Mucosa of rectum (tissue), 2 donors: ENCODE measurements at regions not wholly inside any gene's neighbourhood (a gene's known extent, or its start where the extent isn't known, plus 50 kb on each side); places are given as distances from the start of the nearest gene placed in this dataset.

Experiments
- H3K27ac ChIP-seq, 2 donors: one replicate each; pipeline ENCODE4 v1.7.0; 2013; ENCODE audit warnings: inconsistent platforms in 2 of 2, low read depth in 2 of 2, low read length in 2 of 2
- H3K27me3 ChIP-seq, 2 donors: one replicate each; pipeline ENCODE4 v1.7.0; 2013; ENCODE audit warnings: low read length in 2 of 2; ENCODE audit not compliant: control insufficient read depth in 2 of 2, insufficient read depth in 2 of 2
- H3K36me3 ChIP-seq, 2 donors: one replicate each; pipeline ENCODE4 v1.7.0; 2013; ENCODE audit warnings: low read length in 2 of 2; ENCODE audit not compliant: control insufficient read depth in 2 of 2, insufficient read depth in 2 of 2
- H3K4me1 ChIP-seq, 2 donors: one replicate each; pipeline ENCODE4 v1.7.0; 2013; ENCODE audit warnings: low read length in 2 of 2, mild to moderate bottlenecking in 1 of 2; ENCODE audit not compliant: control insufficient read depth in 2 of 2, insufficient read depth in 2 of 2
- H3K4me3 ChIP-seq, 2 donors: one replicate each; pipeline ENCODE4 v1.7.0; 2013; ENCODE audit warnings: low read length in 2 of 2
- H3K9ac ChIP-seq, 2 donors: one replicate each; pipeline ENCODE4 v1.7.0; 2013; ENCODE audit warnings: low read length in 2 of 2, low read depth in 1 of 2, mild to moderate bottlenecking in 1 of 2
- H3K9me3 ChIP-seq, 2 donors: one replicate each; pipeline ENCODE4 v1.7.0; 2013; ENCODE audit warnings: low read length in 2 of 2; ENCODE audit not compliant: control insufficient read depth in 2 of 2
- donor health status: healthy.
- donor health status: Normal muscosa, but diverticular disease.

DNA sequence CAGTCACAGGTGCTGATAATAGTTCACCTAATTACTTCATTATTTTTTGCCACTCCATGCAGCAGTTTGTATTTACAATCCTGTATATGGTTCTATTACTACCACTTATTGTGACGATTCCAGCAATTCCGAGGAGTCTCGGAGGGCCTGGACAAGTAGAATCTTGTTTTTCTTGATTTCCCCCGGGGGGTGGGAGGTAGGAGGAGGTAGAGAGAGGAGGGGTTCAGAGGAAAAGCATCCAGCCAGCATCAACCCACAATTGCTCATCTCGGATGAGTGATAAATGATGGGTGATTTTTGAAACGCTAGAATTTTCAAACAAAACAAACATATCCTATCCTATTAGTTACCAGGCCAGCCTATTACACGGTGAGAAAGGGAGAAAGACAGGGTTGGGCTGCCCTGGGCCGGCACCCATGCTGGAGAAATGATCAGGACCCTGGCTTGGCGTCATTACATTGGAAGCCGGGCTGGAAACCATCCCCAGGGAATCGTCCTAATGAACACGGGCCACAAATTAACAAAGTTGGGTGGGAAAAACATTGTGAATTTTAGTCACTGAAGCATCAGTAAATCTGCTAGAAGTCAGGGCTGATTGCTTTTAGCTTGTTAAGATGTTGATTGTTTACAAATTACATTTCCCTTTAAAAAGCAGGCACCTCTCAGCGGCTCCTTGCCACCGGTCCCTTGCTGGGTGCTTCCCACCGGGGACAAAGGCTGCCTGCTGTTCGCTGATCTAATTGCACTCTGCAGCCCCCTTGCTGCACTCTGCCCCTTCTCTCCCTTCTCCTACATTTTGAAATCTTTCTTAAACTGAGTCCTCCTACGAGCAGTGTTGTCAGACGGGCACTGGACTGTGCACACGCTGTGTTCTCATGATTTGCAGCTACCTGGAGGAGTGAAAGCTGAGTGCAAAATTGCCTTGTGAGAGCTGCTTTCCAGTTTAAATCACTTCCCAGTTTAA lies 95.5 kb downstream of the FAM204A start:
- Histone ChIP-seq H3K36me3 (no peaks in the 10 kb centered on the region), H3K27me3 (peaks cover 23 to 28% of the 10 kb centered on the region in 2 donors), H3K4me3 (no peak overlapping the region), H3K9me3 (no peaks in the 10 kb centered on the region), H3K4me1 (no peaks in the 10 kb centered on the region), H3K9ac (no peak overlapping the region), H3K27ac (no peak overlapping the region)

DNA sequence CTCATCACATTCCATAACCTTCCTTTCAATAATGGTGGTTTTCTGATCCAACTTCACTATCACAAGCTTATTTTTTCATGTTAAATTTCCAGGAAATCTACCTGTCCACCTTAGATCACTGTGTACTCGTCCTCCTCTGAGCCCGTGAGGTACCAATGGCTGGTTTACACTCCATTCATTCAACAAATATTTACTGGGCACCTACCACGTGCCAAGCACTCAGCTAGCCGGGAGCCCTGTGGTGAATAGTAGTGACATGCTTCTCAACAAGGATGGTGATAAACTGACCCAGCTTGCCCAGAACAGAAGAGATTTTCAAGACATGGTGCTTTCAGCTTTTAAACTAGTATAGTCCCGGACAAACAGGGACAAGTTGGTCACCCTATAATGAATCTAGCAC lies 98.2 kb downstream of the FAM204A start:
- peaks cover 0 to 3% of the 10 kb centered on the region in 2 donors for H3K4me1 ChIP-seq
- no peaks in the 10 kb centered on the region for H3K36me3 ChIP-seq
- H3K27ac ChIP-seq = no peak overlapping the region
- no peak overlapping the region for H3K4me3 ChIP-seq
- H3K9me3 ChIP-seq = no peaks in the 10 kb centered on the region
- H3K9ac ChIP-seq = no peak overlapping the region
- peaks cover 26 to 37% of the 10 kb centered on the region in 2 donors for H3K27me3 ChIP-seq

DNA sequence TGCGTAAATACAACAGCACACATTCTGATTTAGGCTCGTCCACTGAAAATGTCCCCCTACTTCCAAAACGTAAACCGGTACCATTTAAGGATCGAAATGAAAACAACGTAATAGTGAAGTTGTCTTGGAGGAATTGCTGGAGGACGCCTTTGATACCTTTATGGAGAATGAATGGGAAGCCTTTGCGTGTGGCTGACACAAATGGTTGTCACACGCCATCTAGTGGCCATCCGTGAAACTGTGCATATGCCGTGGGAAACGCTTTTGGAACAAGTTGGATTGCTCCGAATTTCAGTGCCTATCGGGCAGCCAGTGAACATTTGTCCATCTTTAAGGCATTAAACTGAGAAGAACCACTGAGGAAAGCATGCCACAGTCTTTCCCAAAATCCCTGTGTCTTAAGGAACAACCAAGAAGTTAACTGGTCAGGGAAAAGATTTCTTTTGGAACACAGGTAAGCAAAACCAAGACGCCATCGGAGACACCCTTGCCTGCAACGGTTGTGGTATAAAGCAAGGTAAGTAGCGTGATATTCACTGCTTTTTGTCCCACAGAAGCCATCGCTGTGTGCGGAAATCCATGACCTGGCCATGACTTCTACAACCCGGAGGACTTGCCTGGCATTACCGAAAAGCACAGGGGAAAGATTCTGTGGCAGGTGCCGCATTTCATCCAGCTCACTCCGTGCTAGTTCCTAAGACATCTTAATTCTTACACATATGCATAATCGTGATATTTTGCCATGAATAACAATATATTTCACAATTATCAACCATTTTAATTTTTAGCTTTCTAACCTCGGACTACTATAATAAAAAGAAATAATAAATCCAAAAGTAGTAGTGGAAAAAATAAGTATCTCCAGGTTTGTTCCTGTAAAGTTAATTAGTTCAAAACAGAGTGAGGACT lies 100.6 kb downstream of the FAM204A start:
- Histone ChIP-seq H3K9ac (no peak overlapping the region), H3K27ac (no peak overlapping the region), H3K9me3 (no peaks in the 10 kb centered on the region), H3K27me3 (peaks cover 22 to 27% of the 10 kb centered on the region in 2 donors), H3K4me1 (peaks cover 0 to 3% of the 10 kb centered on the region in 2 donors), H3K36me3 (no peaks in the 10 kb centered on the region), H3K4me3 (no peak overlapping the region)

DNA sequence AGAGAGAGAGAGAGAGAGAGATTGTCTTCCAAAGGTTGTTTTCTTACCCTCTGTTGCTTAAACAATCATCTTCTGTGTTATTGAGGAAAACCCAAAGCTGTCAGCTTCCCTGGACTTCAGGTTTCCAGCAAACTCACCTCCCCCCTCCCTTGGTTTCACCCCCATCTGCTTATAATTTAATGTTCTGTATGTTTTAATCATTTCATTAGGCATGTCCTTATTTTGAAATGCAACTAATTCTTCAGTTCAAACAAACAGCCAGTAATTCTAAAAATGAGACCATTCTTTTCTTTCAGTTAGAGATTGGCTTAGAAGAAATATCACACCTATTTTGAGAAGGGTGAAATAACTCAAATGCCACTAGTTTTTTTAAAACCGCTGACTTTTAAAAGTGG lies 102.9 kb downstream of the FAM204A start:
- peaks cover 0 to 3% of the 10 kb centered on the region in 2 donors for H3K4me1 ChIP-seq
- peaks cover 11 to 16% of the 10 kb centered on the region in 2 donors for H3K27me3 ChIP-seq
- no peaks in the 10 kb centered on the region for H3K36me3 ChIP-seq
- no peak overlapping the region for H3K27ac ChIP-seq
- no peaks in the 10 kb centered on the region for H3K9me3 ChIP-seq
- no peak overlapping the region for H3K4me3 ChIP-seq
- no peak overlapping the region for H3K9ac ChIP-seq

DNA sequence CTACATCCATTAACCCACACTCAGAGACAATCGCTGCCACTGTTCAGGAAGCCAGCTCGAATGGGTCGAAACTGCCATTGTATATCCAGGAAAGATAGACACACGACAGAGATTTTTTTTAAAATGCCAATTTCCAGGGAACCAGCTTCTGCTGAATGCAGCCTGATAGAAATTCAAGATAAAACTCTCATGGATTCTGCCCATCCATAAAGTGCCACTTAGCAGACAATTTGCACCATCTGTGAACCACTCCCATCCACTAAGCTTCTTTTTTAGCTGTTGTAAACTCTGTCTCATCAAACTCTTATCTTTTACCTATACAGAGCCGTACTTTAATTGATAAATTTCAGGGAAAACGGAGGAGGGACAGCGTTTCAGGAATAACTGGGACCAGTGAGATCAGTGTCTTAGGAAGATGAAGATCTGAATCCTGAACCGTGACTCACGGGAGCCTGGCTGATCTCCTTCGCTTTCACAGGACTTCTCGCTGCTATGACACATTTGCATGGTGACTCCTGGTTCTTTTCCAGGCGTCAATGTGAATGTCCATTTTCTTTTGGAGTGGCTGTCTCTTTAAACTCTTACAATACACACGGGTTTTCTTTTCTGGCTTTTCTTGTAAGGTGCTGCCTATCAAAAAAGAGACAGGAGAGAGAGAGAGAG lies 103.4 kb downstream of the FAM204A start:
- Histone ChIP-seq H3K4me1 (peaks cover 0 to 3% of the 10 kb centered on the region in 2 donors), H3K9ac (no peak overlapping the region), H3K9me3 (no peaks in the 10 kb centered on the region), H3K4me3 (no peak overlapping the region), H3K36me3 (no peaks in the 10 kb centered on the region), H3K27ac (no peak overlapping the region), H3K27me3 (peaks cover 11 to 16% of the 10 kb centered on the region in 2 donors)

DNA sequence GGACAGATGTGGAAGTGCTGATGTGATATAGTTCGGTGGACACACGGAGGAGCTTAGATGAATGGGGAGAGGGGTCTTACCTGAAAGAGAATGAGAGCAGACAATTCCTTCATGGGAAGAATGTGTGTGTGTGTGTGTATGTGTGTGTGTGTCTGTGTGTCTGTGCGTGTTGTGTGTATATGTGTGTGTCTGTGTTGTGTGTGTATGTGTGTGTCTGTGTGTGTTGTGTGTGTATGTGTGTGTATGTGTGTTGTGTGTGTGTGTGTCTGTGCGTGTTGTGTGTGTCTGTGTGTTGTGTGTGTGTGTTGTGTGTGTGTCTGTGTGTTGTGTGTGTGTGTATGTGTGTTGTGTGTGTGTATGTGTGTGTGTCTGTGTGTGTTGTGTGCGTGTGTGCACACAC lies 104.2 kb downstream of the FAM204A start:
- Histone ChIP-seq H3K4me1 (peaks cover 0 to 3% of the 10 kb centered on the region in 2 donors), H3K36me3 (no peaks in the 10 kb centered on the region), H3K9me3 (no peaks in the 10 kb centered on the region), H3K4me3 (no peak overlapping the region), H3K27me3 (peaks cover 6 to 16% of the 10 kb centered on the region in 2 donors), H3K27ac (no peak overlapping the region), H3K9ac (no peak overlapping the region)

DNA sequence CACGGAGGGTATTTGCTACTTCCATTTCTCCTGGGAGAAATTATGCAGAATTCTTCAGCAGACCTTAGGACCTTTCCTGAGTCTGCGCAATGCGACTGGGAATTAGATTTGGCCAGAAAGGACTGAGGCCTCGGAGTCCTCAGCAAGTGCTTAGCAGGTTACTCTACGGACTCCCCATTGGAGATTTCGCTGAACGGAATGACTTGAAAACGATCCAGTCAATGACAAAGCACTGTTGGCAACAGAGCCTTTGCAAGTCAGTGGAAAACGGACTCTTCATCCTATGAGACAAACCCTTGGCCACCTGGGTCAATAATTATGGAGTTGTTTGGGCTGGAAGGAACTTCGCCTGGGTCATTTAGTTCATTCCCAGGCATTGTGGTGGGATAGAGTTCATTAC lies 107.4 kb downstream of the FAM204A start:
- H3K4me3 ChIP-seq = no peak overlapping the region
- no peak overlapping the region for H3K9ac ChIP-seq
- no peaks in the 10 kb centered on the region for H3K27me3 ChIP-seq
- no peaks in the 10 kb centered on the region for H3K36me3 ChIP-seq
- no peak overlapping the region for H3K27ac ChIP-seq
- no peaks in the 10 kb centered on the region for H3K9me3 ChIP-seq
- H3K4me1 ChIP-seq = no peaks in the 10 kb centered on the region

DNA sequence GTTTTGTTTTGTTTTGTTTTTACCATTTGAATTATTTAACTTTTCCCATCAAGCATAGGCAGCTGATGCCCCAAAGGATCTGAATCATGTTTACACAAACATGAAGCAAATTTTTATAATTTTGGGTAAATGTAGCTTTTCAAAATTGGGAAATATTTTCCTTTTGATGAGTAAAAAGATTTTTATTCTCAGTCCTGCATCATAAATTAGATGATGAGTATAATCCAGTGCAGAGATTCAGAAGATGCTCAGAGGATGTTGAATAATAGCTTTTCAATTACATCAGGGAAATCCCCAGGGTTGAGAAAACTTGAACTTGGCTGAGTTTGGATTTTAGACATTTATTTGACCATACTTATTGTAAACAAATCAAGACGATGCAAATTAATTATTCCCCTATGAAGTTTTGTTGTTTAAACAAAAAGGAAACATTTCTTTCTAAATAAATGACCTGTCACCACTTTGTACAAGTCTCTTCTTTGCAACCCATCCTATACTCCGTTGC lies 121.7 kb downstream of the FAM204A start:
- Histone ChIP-seq H3K36me3 (no peaks in the 10 kb centered on the region), H3K4me3 (no peak overlapping the region), H3K9me3 (no peaks in the 10 kb centered on the region), H3K9ac (no peak overlapping the region), H3K27ac (no peak overlapping the region), H3K27me3 (no peaks in the 10 kb centered on the region), H3K4me1 (no peaks in the 10 kb centered on the region)

DNA sequence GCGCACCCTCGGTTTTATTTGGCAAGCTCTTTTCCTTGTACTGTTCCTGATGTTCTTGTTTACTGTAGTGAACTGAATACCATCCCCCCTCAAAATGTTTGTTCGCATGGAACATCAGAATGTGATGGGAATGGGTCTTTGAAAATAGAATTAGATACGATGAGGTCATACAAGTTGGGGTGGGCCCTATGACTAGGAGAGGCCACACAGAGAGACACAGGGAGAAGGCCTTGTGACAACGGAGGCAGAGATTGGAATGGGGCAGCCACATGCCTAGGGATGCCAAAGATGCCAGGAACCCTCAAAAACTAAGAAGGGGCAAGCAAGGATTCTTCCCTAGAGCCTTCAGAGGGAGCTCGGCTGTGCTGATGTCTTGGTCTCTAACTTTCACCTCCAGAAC lies 123.6 kb downstream of the FAM204A start:
- Histone ChIP-seq H3K27me3 (no peaks in the 10 kb centered on the region), H3K4me3 (no peak overlapping the region), H3K27ac (no peak overlapping the region), H3K4me1 (no peaks in the 10 kb centered on the region), H3K9me3 (no peaks in the 10 kb centered on the region), H3K9ac (no peak overlapping the region), H3K36me3 (no peaks in the 10 kb centered on the region)
